Trophoblast cell (in vitro differentiated cells and primary cell): ENCODE measurements at regions not wholly inside any gene's neighbourhood (a gene's known extent, or its start where the extent isn't known, plus 50 kb on each side); places are given as distances from the start of the nearest gene placed in this dataset.

Experiments
- DNase-seq, 2 donors: peaks; one replicate each; pipeline ENCODE4 v3.0.0-alpha.2; 2016
- H2AFZ ChIP-seq: 2 replicates; pipeline ENCODE4 v1.6.1; 2013; ENCODE audit warnings: low read length, moderate library complexity, mild to moderate bottlenecking; ENCODE audit not compliant: insufficient read depth, poor library complexity
- H2AK5ac ChIP-seq: 2 replicates; pipeline ENCODE4 v1.6.1; 2013; ENCODE audit warnings: mild to moderate bottlenecking, low read length
- H2BK120ac ChIP-seq: 2 replicates; pipeline ENCODE4 v1.6.1; 2013; ENCODE audit warnings: low read length, mild to moderate bottlenecking, moderate library complexity; ENCODE audit not compliant: insufficient read depth, poor library complexity
- H2BK12ac ChIP-seq: 2 replicates; pipeline ENCODE4 v1.6.1; 2013; ENCODE audit warnings: mild to moderate bottlenecking, low read length, moderate library complexity
- H2BK5ac ChIP-seq: 2 replicates; pipeline ENCODE4 v1.6.1; 2013; ENCODE audit warnings: low read length, low read depth, moderate library complexity, mild to moderate bottlenecking; ENCODE audit not compliant: poor library complexity
- H3K14ac ChIP-seq: 2 replicates; pipeline ENCODE4 v1.6.1; 2013; ENCODE audit warnings: mild to moderate bottlenecking, low read length
- H3K18ac ChIP-seq: 2 replicates; pipeline ENCODE4 v1.6.1; 2013; ENCODE audit warnings: mild to moderate bottlenecking, low read length
- H3K23ac ChIP-seq: 2 replicates; pipeline ENCODE4 v1.6.1; 2013; ENCODE audit warnings: low read length
- H3K27ac ChIP-seq: 2 replicates; pipeline ENCODE4 v1.5.1; 2013; ENCODE audit warnings: low read depth, mild to moderate bottlenecking, inconsistent platforms, low read length, moderate library complexity
- H3K27me3 ChIP-seq: 2 replicates; pipeline ENCODE4 v1.6.1; 2013; ENCODE audit warnings: inconsistent platforms, mild to moderate bottlenecking, low read length, moderate library complexity; ENCODE audit not compliant: insufficient read depth
- H3K36me3 ChIP-seq, 2 experiments: 1 replicate in 1 of 2; 2 replicates in 1 of 2; pipeline ENCODE4 v1.6.1; 2013; ENCODE audit warnings: low read length in 2 of 2, mild to moderate bottlenecking in 2 of 2, moderate library complexity in 1 of 2; ENCODE audit not compliant: insufficient read depth in 2 of 2, control insufficient read depth in 1 of 2
- H3K4ac ChIP-seq: 2 replicates; pipeline ENCODE4 v1.6.1; 2013; ENCODE audit warnings: low read depth, mild to moderate bottlenecking, low read length, moderate library complexity
- H3K4me1 ChIP-seq, 2 experiments: 1 replicate in 1 of 2; 2 replicates in 1 of 2; pipeline ENCODE4 v1.6.1; 2013; ENCODE audit warnings: low read length in 2 of 2, mild to moderate bottlenecking in 2 of 2, moderate library complexity in 1 of 2; ENCODE audit not compliant: insufficient read depth in 2 of 2, control insufficient read depth in 1 of 2
- H3K4me2 ChIP-seq: 2 replicates; pipeline ENCODE4 v1.6.1; 2013; ENCODE audit warnings: inconsistent platforms, mild to moderate bottlenecking, low read length, moderate library complexity
- H3K4me3 ChIP-seq: 2 replicates; pipeline ENCODE4 v1.5.1; 2013; ENCODE audit warnings: mild to moderate bottlenecking, low read depth, low read length, inconsistent platforms
- H3K79me1 ChIP-seq: one replicate; pipeline ENCODE4 v1.6.1; 2013; ENCODE audit warnings: low read length
- H3K79me2 ChIP-seq: 2 replicates; pipeline ENCODE4 v1.6.1; 2013; ENCODE audit warnings: low read length, mild to moderate bottlenecking; ENCODE audit not compliant: control insufficient read depth, insufficient read depth, poor library complexity
- H3K9ac ChIP-seq: 2 replicates; pipeline ENCODE4 v1.6.1; 2013; ENCODE audit warnings: mild to moderate bottlenecking, low read length
- H3K9me3 ChIP-seq: 2 replicates; pipeline ENCODE4 v1.6.1; 2013; ENCODE audit warnings: low read depth, mild to moderate bottlenecking, control low read depth, inconsistent platforms, low read length; ENCODE audit not compliant: insufficient read depth
- H4K12ac ChIP-seq: 2 replicates; pipeline ENCODE4 v1.6.1; 2013; ENCODE audit warnings: low read depth, mild to moderate bottlenecking, low read length, moderate library complexity
- H4K8ac ChIP-seq: 2 replicates; pipeline ENCODE4 v1.6.1; 2013; ENCODE audit warnings: low read depth, mild to moderate bottlenecking, low read length, moderate library complexity
- H4K91ac ChIP-seq: one replicate; pipeline ENCODE4 v1.6.1; 2013; ENCODE audit warnings: low read depth, mild to moderate bottlenecking, low read length, moderate library complexity
- WGBS: extraction: QIAGEN DNeasy Blood & Tissue Kit; methylation state at CpG from one replicate; pipeline ENCODE4 v1.1.7; 2013; ENCODE audit warnings: missing lambda C conversion rate; ENCODE audit not compliant: insufficient read length, insufficient coverage; ENCODE audit errors: extremely low coverage; 5-methylcytosine and 5-hydroxymethylcytosine counted together

DNA sequence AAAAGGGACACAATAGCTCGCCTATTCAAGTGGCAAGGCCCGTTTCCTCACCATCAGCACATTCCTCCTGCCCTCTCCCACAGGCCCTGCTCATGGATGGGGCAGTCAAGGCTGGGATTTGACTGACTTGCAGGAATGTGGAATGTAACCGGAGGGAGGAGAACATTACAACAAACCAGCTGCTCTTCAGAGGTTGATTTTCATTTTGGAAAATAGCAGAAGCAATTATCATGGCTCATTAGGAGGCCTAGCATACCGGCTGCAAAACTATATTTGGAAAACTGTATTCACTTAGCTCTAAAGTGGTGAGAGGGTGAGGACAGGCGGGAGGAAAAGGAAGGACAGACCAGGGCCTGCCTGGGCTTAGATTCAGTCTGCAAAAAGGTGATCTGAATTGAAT, 283.7 kb downstream of the CD83 start:
- peak; percentile 56 to 81 for DNase-seq
- no peak overlapping the region for H2BK120ac ChIP-seq
- no peaks in the 10 kb centered on the region for H3K79me2 ChIP-seq
- H3K79me1 ChIP-seq: no peaks in the 10 kb centered on the region
- H3K27me3 ChIP-seq: no peaks in the 10 kb centered on the region
- no peak overlapping the region for H3K4me3 ChIP-seq
- H3K4ac ChIP-seq: no peak overlapping the region
- no peak overlapping the region for H3K18ac ChIP-seq
- H3K36me3 ChIP-seq: no peaks in the 10 kb centered on the region
- no peak overlapping the region for H2BK12ac ChIP-seq
- H3K9ac ChIP-seq: no peak overlapping the region
- H3K14ac ChIP-seq: no peak overlapping the region
- H4K12ac ChIP-seq: no peak overlapping the region
- H3K4me2 ChIP-seq: no peak overlapping the region
- H2BK5ac ChIP-seq: no peak overlapping the region
- H3K9me3 ChIP-seq: peaks cover 3% of the 10 kb centered on the region
- H3K27ac ChIP-seq: no peak overlapping the region
- H2AK5ac ChIP-seq: no peak overlapping the region
- H3K23ac ChIP-seq: no peak overlapping the region
- H3K4me1 ChIP-seq: peaks cover 3 to 10% of the 10 kb centered on the region in 2 experiments
- H4K8ac ChIP-seq: no peak overlapping the region
- no peak overlapping the region for H2AFZ ChIP-seq
- no peak overlapping the region for H4K91ac ChIP-seq
- WGBS: no CpG with 5 or more reads among the region's 5 CpGs

DNA sequence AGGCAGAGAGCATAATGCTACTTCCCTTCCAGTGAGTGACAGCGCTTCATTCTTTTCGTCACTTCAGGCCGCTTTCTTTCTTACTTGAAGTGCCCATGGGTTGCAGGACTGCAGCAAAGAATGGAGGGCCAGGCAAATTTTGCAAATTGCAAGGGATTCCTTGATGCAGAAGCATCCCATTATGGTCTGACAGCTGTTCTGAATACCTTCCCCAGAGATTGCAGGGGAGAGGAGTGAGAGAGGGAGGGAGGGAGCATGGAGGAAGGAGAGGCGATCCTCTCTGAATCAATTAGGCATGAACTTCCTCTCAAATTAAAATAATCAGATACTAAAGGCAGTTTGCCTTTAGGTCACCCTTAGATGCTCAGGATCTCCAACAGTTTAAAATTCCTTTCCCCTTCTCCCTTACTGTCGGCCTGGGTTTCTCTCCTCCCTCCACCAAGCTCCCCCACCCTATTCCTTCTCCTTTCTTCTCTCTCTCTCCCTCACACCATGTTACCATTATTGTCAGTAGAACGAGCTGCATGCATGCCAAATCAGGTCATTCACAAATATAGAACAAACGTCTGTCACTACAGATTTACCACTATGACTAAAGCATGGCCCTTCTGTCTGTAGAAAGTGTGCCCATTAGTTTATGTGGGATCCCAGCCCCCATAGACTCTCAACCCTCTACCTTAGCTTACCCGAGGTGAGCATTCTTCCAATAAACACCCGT, 289.2 kb downstream of the CD83 start:
- H2BK5ac ChIP-seq: no peak overlapping the region
- no peak overlapping the region for H3K18ac ChIP-seq
- H3K9me3 ChIP-seq: no peaks in the 10 kb centered on the region
- no peak overlapping the region for H2BK120ac ChIP-seq
- no peaks in the 10 kb centered on the region for H3K27me3 ChIP-seq
- no peak overlapping the region for H3K4me3 ChIP-seq
- no peak overlapping the region for H4K12ac ChIP-seq
- H3K27ac ChIP-seq: no peak overlapping the region
- no peak overlapping the region for H3K14ac ChIP-seq
- H3K4ac ChIP-seq: no peak overlapping the region
- WGBS: no CpG with 5 or more reads among the region's 9 CpGs
- H3K36me3 ChIP-seq: no peaks in the 10 kb centered on the region
- H3K4me1 ChIP-seq: no peaks in the 10 kb centered on the region
- no peak overlapping the region for H4K8ac ChIP-seq
- H3K79me1 ChIP-seq: no peaks in the 10 kb centered on the region
- no peak overlapping the region for H4K91ac ChIP-seq
- H3K23ac ChIP-seq: no peak overlapping the region
- H3K79me2 ChIP-seq: no peaks in the 10 kb centered on the region
- no peak overlapping the region for H2AFZ ChIP-seq
- H3K9ac ChIP-seq: no peak overlapping the region
- no peak overlapping the region for H2BK12ac ChIP-seq
- H2AK5ac ChIP-seq: no peak overlapping the region
- no peak for DNase-seq
- no peak overlapping the region for H3K4me2 ChIP-seq

DNA sequence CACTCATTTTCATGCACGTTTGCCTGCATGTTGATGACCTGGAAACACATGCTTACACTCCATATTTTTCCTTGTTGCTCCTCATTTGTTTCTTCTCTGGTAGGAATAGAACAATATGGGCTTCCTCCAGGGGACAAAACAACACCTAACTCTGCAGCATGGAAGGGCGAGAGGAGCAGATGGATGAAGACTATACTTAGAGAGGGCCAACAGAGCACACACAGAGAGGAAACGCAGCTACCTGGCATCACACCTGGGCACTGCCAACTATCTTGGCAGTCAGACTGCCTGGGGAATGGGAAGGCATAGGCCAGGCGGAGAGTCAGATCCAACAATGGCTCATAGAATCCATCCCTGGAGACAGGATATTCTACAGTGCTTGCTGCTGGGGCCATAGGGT, 290.9 kb downstream of the CD83 start:
- H3K27me3 ChIP-seq: no peaks in the 10 kb centered on the region
- no peaks in the 10 kb centered on the region for H3K79me2 ChIP-seq
- WGBS: no CpG with 5 or more reads among the region's 4 CpGs
- H2AFZ ChIP-seq: no peak overlapping the region
- no peak overlapping the region for H3K4ac ChIP-seq
- no peak overlapping the region for H2BK12ac ChIP-seq
- no peak overlapping the region for H3K27ac ChIP-seq
- H4K91ac ChIP-seq: no peak overlapping the region
- H3K9ac ChIP-seq: no peak overlapping the region
- no peak overlapping the region for H3K23ac ChIP-seq
- no peak overlapping the region for H3K18ac ChIP-seq
- no peak overlapping the region for H3K4me3 ChIP-seq
- no peaks in the 10 kb centered on the region for H3K79me1 ChIP-seq
- no peaks in the 10 kb centered on the region for H3K9me3 ChIP-seq
- H2BK5ac ChIP-seq: no peak overlapping the region
- H3K4me2 ChIP-seq: no peak overlapping the region
- H4K12ac ChIP-seq: no peak overlapping the region
- no peak for DNase-seq
- no peak overlapping the region for H2BK120ac ChIP-seq
- no peak overlapping the region for H3K14ac ChIP-seq
- no peaks in the 10 kb centered on the region for H3K36me3 ChIP-seq
- H4K8ac ChIP-seq: no peak overlapping the region
- H3K4me1 ChIP-seq: no peaks in the 10 kb centered on the region
- no peak overlapping the region for H2AK5ac ChIP-seq

DNA sequence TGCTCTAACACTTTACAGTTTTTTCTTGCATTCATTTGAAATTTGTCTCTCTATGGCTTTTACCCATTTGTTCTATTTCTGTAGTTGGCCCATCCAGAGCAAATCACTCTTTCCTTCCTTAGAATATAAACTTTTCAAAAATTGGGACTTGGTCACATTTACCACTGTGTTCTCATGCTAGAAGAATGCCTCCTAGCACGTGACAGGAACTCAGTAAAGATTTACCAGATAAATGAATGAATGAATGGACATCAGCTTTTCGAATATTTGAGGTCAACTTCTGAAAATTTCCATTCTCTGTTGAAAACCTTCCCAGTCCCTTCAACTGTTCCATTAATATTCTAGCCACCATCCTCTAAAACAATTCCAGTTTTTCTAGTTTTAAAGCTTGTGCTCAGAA, 294.5 kb downstream of the CD83 start:
- no CpG with 5 or more reads among the region's 2 CpGs for WGBS
- H3K27ac ChIP-seq: no peak overlapping the region

More for the DNA sequence above, 294.5 kb downstream of the CD83 start:
- Histone ChIP-seq H4K91ac (no peak overlapping the region), H2AK5ac (no peak overlapping the region), H3K23ac (no peak overlapping the region), H2BK12ac (no peak overlapping the region), H3K14ac (no peak overlapping the region), H3K9me3 (no peaks in the 10 kb centered on the region), H3K79me2 (no peaks in the 10 kb centered on the region), H3K4me2 (no peak overlapping the region), H2BK120ac (no peak overlapping the region), H2BK5ac (no peak overlapping the region), H3K9ac (no peak overlapping the region), H4K12ac (no peak overlapping the region), H2AFZ (no peak overlapping the region), H3K4me3 (no peak overlapping the region), H3K4me1 (no peaks in the 10 kb centered on the region), H3K79me1 (no peaks in the 10 kb centered on the region), H4K8ac (no peak overlapping the region), H3K27me3 (no peaks in the 10 kb centered on the region), H3K18ac (no peak overlapping the region), H3K4ac (no peak overlapping the region), H3K36me3 (no peaks in the 10 kb centered on the region)
- DNase-seq: peak in 1 of 2 donors; percentile 4
